Stimulated activated CD8-positive, alpha-beta memory T cell treated with anti-CD3 and anti-CD28 coated beads, Interleukin-12 subunit alpha, Interleukin-12 subunit beta, amount 100 ng/mL, for 24 hours (primary cell): ENCODE measurements at regions not wholly inside any gene's neighbourhood (a gene's known extent, or its start where the extent isn't known, plus 50 kb on each side); places are given as distances from the start of the nearest gene placed in this dataset.
"Not testable (repeated sequence)": the region's sequence is repeated elsewhere in the genome, so short reads cannot be mapped to it uniquely, and the experiment has no call there.

ENCODE experiments used
- DNase-seq: peaks from one replicate; pipeline ENCODE4 v3.0.0-alpha.2; 2020; ENCODE audit errors: extremely low read depth

DNA sequence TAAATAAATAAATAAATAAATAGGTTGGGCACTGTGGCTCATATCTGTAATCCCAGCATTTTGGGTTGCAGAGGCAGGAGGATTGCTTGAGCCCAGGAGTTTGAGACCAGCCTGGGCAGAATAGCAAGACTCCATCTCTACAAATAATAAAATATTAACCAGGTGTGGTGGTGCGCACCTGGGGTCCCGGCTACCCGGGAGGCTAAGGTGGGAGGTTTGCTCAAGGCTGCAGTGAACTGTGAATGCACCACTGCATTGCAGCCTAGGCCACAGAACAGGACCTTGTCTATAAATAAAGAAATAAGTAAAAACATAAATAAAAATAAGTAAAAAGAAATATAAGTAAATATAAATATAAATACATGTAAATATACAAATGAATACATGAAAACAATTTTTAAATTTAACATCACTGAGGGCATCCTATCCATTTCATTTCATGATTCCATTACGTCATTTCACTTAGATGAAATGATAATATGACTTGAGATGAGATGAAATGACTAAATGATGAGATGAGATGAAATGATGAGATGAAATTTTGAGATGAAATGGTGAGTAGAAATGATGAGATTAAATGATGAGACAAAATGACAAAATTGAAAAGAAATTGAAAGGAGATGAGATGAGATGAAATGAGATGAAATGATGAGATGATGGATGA is 233.4 kb downstream of the GOLGA6L6 start:
- DNase-seq, result not testable (repeated sequence)

DNA sequence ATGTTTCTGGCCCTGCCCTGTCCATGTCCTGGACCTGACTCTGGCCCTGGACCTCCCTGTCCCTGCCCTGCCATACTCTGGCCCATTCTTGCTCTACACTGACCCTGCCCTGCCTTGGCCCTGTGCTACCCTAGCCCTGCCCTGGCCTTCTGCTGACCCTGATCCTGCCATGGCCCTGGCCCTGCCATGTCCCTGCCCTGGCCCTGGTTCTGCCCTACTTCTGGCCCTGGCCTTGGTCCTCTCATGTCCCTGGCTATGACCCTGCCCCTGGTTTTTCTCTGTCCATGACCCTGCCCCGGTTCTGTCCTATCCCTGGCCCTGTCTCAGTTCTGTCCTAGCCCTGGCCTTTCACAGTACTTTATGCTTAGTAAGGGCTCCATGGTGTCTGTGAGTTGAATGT is 234.5 kb downstream of the GOLGA6L6 start:
- not testable (repeated sequence) for DNase-seq

DNA sequence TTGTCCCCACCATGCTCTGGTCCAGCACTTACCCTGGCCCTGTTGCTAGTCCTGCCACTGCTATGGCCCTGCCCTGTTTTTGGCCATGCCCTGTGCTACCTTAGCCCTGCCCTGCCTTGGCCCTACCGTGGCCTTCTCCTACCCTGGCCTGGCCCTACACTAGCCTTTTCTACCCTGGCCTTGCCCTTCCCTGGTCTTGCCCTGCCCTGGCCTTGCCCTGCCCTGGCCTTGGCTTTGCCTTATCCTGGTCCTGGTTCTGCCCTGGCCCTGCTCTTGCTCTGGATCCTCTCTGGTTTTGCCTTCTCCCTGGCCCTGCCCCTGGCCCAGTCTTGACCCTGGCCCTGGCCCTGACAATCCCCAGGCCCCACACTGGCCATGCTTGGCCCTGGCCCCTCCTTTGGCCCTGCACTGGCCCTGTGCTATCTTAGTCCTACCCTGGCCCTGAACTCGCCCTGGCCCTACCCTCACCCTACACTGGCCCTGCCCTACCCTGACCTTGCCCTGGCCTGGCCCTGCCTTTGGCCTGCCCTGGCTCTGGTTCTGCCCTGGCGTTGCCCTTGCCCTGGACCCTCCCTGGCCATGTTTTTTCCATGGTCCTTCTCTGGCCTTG is 235.0 kb downstream of the GOLGA6L6 start:
- not testable (repeated sequence) for DNase-seq

DNA sequence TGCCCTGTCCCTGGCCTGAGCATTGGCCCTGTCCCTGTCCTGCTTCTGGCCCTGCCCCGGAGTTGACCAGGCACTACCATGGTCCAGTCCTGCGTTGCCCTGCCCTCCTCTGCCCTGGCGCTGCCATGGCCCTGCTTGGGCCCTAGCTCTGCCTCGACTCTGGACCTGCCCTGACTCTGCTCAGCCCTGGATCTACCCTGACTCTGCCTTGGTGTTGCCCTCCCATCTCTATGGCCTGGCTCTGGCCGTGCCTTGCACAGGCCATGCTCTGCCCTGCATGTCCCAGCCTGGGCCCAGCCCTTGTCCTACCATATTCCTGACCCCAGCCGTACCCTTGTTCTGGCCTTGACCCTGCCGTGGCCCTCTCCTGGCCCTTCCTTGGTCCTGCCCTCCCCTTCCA is 235.7 kb downstream of the GOLGA6L6 start:
- DNase-seq, result not testable (repeated sequence)

DNA sequence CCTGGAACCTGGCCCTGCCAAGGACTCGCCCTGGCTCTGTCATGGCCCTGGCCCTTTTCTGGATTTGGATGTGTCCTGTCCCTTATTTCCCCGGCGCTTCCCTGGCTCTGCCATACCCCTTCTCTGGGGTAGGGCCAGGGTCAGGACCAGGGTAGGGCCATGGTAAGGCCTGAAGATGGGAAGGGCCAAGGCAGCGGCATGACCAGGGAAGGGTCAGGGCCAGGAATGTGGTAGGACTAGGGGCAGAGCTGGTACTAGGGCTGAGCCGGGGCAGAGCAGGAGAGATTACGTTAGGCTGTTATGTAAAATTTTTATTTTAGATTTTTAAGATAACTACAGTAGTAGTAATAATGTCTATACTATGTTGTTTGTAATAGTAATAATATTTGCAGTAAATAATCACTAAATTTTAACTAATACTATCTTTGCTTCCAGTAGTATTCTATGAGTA is 236.6 kb downstream of the GOLGA6L6 start:
- DNase-seq, result not testable (repeated sequence)

DNA sequence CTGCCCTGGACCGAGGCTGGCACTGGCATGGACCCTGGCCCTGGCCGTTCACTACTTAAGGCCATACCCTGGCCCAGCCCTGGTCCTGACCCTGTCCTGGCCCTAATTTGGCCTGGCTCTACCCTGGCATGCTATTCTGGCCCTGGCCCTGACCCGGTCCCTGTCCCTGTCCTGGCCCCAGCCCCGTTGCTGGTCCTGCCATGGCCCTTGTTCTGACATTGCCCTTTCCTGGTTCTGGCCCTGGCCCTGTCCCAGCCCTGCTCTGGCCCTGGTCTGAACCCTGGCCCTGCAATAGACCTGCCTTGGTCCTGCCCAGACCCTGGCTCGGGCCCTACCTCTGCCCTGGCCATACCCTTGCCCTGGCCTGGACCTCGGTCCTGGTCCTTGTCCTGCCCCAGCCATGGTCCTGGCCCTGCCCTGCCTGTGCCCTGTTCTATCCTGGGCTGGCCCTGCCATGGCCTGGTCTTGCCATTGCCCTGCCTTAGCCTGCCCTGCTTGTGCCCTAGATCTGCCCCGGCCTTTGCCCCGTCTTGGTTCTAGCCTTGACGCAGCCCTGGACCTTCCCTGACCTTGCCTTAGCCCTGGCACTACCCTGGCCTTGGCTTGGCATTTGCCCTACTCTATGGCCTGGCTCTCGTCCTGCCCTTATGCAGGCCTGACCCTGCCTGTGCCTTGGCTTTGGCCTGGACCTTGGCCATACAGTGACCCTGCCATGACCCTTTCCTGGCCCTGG is 237.2 kb downstream of the GOLGA6L6 start:
- not testable (repeated sequence) for DNase-seq

DNA sequence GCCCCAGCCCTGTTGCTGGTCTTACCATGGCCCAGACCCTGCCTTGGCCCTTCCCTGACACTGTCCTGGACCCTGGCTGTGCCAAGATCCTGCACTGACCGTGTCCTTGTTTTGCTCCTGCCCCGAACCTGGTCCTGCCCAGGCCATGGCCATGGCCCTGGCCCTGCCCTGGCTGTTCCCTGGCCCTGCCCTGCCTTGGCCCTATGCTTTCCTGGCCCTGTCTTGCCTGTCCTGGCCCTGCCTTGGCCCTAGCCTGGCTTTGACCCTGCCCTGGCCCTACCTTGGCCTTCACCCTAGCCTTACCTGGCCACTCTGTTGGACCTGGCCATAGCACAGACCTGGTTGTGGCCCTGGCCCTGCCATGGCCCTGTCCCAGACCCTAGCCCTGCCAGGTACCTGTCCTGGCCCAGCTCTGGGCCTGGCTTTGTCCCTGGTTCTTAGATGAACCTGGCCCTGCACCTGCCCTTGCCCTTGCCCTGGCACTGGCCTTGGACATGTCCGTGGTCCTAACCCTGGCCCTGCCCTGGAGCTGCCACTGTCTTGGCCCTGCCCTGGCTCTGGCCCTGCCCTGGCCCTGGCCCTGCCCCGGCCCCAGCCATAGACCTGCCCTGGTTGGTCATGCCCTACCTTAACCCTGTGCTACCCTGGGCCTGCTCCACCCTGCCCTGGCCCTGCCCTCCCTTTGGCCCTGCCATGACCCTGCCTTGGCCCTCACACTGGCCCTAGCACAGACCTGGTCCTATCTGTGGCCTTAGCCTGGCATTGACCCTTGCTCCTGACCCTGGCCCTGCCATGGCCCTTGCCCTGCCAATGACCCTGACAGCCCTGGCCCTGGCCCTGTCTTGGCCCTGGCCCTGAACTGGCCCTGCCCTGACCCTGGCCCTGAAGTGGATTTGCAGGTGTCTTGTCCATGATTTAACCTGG is 238.1 kb downstream of the GOLGA6L6 start:
- DNase-seq, result not testable (repeated sequence)

DNA sequence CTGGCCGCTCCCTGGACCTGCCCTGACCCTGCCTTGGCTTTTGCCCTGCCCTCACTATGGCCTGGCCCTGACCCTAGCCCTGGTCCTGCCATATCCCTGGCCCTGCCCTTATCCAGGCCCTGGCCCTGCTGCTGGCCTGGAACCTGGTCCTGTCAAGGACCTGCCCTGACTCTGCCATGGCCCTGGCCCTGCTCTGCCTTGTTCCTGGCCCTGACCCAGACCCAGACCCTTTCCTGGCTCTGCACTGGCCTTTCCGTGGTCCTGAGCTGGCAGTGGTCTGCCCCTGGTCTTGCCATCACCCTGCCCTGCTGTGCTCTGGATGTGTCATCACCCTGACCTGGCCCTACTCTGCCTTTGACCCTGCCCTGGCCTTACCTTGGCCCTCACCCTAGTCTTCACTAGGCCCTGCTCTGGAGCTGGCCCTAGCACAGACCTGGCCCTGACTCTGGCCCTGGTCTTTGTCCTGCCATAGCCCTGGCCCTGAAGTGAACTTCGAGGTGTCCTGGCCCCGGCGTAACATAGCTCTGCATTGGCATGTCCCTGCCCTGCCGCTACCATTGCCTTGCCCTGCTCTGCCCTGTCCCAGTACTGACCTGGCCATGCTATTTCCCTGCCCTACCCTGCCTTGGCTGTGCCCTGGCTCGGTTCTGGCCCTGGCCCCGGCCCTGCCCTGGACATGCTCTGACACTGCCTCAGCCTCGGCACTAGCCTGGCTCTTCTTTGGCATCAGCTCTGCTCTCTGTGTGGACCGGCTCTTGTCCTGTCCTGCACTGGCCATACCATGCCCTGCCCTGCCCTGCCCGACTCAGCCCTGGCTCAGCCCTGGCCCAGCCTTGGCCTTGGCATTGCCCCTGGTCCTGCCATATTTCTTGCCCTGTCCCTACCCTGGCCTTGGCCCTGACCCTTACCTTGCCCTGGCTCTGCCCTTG is 239.2 kb downstream of the GOLGA6L6 start:
- not testable (repeated sequence) for DNase-seq

DNA sequence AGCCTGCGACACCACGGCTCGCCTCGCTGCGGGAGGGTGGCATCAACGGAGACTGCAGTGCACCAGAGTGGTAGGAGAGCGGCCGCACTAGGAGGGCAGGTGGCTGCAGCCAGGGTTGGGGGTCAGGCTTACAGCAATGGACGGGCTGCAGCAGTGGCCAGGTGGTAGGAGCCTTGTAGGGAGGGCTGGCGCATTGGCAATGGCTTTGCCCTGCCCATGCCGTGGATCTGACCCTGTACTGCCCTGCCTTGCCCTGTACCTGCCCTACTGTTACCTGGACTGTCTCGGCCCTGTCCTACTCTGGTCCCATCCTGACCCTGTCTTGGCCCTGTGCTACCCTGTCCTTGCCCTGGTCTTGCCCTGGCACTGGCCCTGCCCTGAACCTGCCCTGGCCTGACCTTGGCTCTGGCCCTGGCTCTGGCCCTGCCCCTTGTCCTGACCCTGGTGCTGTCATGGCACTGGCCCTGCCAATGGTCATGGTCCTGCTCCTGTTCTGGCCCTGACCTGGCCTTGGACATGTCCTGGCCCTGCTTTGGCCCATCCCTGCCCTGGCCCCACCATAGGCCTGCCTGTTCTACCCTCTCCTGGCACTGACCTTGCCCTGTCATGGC is 240.0 kb downstream of the GOLGA6L6 start:
- DNase-seq, result not testable (repeated sequence)

DNA sequence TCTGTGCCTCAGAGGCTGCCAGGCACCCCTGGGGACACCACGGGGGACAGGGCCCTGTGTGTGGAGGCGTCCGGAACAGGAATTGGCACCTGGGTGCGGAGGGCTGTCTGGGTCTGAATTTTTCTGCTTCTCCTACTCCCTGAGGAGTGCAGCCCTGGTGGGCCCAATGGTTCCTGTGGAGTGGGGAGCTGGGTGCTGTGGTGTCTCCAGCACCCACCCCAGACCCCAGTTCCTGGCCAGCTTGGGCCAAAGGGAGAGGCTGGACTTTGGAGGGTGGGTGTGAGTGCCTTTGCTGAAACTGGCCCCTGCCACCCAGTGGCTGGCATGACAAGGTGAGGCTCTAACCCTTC is 240.6 kb downstream of the GOLGA6L6 start:
- DNase-seq, result not testable (repeated sequence)

DNA sequence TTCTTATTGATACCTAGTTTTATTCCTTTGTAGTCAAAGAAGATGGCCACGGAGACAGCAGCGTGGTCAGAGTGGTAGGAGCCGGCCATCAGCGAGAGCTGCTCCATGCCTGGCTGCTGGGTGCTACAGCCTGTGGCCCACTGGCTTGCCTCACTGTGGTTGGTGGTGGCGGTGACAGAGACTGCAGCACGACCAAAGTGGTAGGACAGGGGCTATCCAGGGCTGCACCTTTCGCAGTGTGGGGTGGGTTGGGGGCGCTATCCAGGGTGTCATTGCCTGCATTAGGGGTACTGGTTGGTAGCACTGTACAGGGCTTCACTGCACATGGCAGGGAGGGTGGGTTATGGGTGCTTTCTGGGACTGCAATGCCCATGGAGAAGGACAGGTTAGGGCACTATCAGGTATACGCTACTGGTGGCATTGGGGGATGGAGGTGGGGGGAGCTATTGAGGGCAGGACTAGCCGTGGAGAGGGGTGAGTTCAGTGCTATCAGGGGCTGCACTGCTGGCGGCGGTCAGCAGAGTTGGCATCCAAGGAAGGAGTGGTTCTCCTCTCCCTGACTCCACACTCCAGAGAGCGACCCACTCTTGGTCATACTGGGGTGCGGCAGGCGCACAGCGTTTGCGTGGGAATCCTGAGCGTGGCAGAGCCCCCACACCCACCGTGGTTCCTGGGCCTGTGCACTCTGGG is 241.1 kb downstream of the GOLGA6L6 start:
- DNase-seq, result not testable (repeated sequence)

DNA sequence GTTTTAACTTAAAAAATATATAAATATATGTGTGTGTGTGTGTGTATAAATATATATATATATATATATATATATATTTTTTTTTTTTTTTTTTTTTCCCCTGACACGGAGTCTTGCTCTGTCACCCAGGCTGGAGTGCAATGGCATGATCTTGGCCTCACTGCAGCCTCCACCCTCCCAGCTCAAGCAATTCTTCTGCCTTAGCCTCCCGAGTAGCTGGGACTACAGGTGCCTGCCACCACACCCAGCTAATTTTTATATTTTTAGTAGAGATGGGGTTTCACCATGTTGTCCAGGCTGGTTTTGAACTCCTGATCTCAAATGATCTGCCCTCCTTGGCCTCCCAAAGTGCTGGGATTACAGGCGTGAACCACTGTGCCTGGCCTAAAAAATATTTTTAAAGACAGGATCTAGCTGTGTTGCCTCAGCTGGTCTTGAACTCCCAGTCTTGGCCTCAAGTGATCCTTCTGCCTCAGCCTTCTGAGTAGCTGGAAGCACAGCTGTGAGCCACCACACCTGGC is 243.9 kb downstream of the GOLGA6L6 start:
- not testable (repeated sequence) for DNase-seq

DNA sequence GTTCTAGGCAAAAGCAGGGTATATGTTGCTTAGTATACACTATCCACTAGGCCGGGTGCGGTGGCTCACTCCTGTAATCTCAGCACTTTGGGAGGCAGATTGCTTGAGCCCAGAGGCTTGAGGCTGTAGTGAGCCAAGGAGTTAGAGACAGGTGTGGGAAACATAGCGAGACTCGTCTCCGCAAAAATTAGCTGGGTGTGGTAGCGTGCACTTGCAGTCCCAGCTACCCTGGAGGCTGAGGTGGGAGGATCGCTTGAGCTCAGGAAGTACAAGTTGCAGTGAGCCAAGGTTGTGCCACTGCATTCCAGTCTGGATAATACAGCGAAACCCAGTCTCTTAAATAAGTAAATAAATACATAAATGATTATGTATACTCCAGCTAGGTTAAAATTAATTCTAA is 245.3 kb downstream of the GOLGA6L6 start:
- DNase-seq, result not testable (repeated sequence)

DNA sequence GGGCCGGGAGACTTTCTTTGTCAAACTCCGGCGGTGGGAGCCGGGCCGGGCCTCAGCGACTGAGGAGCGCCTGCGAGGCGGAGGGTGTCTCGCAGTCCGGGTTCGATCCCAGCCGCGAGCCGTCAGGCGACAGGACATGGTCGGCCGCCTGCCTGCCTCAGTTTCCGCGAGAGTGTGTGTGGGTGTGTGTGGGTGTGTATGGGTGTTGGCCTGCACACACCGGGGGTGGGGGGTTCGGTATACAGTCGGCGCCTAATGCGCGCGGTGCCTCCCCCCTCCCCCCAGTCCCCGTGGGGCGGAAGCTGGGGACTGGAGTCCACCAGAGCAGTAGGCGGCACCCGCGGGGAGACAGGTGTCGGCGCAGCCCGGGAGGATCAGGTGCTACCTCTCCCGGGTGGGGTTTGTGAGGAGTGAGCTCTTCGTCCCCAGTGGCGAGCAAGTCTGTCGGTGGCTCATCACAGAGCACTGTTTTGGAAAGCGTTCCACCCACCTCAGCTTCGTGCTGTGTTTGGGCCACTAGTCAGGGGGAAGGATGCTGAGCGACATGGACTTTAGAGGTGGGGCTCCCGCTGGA is 246.3 kb downstream of the GOLGA6L6 start:
- DNase-seq, result no peak

DNA sequence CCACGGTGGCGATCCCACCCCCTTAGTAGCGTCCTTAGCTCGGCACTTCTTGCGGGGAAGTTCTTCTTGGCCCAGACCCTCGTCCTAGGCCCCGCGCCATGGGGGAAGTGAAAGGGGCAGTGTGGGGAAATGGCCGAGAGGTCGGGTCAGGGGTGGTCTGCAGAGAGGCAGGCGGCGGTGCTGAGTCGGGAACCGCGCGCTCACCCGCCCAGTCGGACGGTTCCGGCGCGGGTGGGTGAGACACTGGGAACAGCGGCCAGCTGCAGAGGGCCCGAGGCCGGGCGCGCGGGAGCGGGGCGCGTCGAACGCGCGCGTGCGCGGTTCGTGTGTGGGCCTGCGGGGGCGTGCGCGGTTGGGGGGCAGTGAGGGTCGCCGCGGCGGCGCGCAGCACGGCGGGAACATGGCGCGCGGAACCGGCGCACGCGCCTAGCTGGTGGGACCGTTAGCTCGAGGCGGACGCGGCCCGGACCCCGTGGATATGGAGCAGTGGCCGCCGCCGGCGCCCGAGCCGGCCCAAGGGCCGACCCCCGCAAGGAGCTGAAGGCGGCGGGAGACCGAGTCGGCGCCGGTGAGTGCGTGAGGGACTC is 246.9 kb downstream of the GOLGA6L6 start:
- DNase-seq, result no peak

DNA sequence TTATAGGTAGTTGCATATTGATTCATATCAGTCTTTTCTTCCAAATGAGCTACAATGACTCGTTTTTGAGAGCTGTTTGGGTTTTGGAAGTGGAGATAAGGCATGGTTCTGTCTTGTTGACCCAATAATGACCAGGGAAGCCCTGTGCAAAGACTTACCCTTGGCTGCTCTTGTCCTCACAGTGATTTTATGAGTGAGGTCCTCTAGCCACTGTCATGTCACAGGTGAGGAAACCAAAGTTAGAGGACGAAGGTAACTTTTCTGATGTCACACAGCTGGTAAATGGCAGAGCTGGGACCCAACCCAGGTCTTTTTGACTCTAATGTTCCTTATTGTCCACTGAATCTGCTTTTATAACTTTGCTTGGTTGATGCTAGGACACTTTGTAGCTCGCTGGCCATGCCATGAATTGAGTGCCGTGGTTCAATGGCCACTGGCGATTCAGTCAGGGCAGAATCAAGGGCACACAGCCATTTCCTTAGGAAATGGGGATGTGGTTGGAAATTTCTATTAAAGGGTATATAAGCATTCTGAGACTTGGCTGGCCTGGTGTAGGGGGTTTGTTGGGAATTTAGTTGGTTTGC is 249.1 kb downstream of the GOLGA6L6 start:
- not testable (repeated sequence) for DNase-seq

DNA sequence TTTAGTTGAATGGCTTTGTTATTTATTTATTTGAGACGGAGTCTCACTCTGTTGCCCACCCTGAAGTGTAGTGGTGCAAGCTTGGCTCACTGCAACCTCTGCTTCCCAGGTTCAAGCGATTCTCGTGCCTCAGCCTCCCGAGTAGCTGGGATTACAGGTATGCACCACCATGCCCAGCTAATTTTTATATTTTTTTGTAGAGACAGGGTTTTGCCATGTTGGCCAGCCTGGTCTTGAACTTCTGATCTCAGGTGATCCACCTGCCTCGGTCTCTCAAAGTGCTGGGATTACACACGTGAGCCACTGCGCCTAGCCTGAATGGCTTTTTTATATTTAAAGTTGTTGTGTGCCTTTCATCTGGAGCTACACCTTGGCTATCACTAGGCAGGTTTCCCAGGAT is 250.0 kb downstream of the GOLGA6L6 start:
- not testable (repeated sequence) for DNase-seq

DNA sequence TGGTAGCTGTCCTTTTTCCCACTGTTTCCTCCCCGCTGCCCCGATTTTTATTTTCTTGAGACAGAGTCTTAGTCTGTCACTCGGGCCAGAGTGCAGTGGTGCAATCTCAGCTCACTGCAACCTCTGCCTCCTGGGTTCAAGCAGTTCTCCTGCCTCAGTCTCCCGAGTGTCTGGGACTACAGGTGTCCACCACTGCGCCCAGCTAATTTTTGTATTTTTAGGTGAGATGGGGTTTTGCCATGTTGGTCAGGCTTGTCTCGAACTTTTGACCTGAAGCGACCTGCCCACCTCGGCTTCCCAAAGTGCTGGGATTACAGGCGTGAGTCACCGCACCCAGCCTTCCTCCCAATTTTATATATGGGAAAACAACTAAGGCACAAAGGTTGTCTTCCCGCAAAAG is 251.0 kb downstream of the GOLGA6L6 start:
- DNase-seq, result not testable (repeated sequence)
